ENCODE measurements at regions not wholly inside any gene's neighbourhood (a gene's known extent, or its start where the extent isn't known, plus 50 kb on each side); places are given as distances from the start of the nearest gene placed in this dataset.

DNA sequence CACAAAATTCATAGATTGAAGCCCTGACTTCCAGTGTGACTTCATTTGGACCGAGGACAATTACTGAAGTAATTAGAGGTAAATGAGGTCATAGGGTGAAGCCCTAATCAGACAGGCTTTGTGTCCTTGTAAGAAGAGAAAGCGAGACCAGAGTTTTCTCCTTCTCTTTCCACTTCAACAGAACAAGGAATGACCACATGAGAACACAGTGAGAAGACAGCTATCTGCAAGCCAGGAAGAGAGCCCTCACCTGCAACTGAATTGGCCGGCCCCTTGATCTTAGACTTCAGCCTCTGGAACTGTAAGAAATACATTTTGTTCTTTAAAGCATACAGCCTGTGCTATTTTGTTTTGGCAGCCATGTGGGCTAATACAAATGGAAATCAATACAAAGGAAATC lies 67.1 kb upstream of the PRKG2 start:
- TF ChIP-seq, protein P1, sequence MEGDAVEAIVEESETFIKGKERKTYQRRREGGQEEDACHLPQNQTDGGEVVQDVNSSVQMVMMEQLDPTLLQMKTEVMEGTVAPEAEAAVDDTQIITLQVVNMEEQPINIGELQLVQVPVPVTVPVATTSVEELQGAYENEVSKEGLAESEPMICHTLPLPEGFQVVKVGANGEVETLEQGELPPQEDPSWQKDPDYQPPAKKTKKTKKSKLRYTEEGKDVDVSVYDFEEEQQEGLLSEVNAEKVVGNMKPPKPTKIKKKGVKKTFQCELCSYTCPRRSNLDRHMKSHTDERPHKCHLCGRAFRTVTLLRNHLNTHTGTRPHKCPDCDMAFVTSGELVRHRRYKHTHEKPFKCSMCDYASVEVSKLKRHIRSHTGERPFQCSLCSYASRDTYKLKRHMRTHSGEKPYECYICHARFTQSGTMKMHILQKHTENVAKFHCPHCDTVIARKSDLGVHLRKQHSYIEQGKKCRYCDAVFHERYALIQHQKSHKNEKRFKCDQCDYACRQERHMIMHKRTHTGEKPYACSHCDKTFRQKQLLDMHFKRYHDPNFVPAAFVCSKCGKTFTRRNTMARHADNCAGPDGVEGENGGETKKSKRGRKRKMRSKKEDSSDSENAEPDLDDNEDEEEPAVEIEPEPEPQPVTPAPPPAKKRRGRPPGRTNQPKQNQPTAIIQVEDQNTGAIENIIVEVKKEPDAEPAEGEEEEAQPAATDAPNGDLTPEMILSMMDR (IDR thresholded peaks at IDR 0.05), result no peak
- TF ChIP-seq POLR2A (IDR thresholded peaks at IDR 0.05), result no peak
